Activated T-cell treated with anti-CD3 and anti-CD28 coated beads for 1 hour (primary cell): ENCODE measurements at regions not wholly inside any gene's neighbourhood (a gene's known extent, or its start where the extent isn't known, plus 50 kb on each side); places are given as distances from the start of the nearest gene placed in this dataset.
"Not testable (repeated sequence)": the region's sequence is repeated elsewhere in the genome, so short reads cannot be mapped to it uniquely, and the experiment has no call there.

Experiments used
- DNase-seq: peaks from one replicate; pipeline ENCODE4 v3.0.0-alpha.2; 2020; ENCODE audit warnings: low read depth

GRCh38 chr18:21928925-21929324, 188.3 kb downstream of the MIB1 start:
- DNase-seq: no peak

- no peak for DNase-seq
Measured at GRCh38 chr18:21930177-21930576, 189.6 kb downstream of the MIB1 start.

- DNase-seq: no peak
Measured at GRCh38 chr18:21933931-21934765, 193.6 kb downstream of the MIB1 start.

- DNase-seq: no peak
Measured at GRCh38 chr18:21934766-21935015, 194.1 kb downstream of the MIB1 start.

- no peak for DNase-seq
Measured at GRCh38 chr18:21943456-21943855, 202.9 kb downstream of the MIB1 start.

GRCh38 chr18:21949326-21950015, 208.9 kb downstream of the MIB1 start:
- no peak for DNase-seq

GRCh38 chr18:21955757-21956652, 213.4 kb upstream of the GATA6 start:
- peak; percentile 85 for DNase-seq

- no peak for DNase-seq
Measured at GRCh38 chr18:21958263-21958662, 211.1 kb upstream of the GATA6 start.

GRCh38 chr18:21958707-21959450, 210.5 kb upstream of the GATA6 start:
- no peak for DNase-seq

GRCh38 chr18:21960189-21960588, 209.2 kb upstream of the GATA6 start:
- no peak for DNase-seq

GRCh38 chr18:21963336-21963735, 206.1 kb upstream of the GATA6 start:
- no peak for DNase-seq

GRCh38 chr18:21968338-21968737, 201.1 kb upstream of the GATA6 start:
- no peak for DNase-seq

- no peak for DNase-seq
Measured at GRCh38 chr18:21972281-21972680, 197.1 kb upstream of the GATA6 start.

- DNase-seq: not testable (repeated sequence)
Measured at GRCh38 chr18:21975954-21976353, 193.4 kb upstream of the GATA6 start.

GRCh38 chr18:21978546-21979170, 190.7 kb upstream of the GATA6 start:
- DNase-seq: no peak

- DNase-seq: no peak
Measured at GRCh38 chr18:21979171-21979560, 190.2 kb upstream of the GATA6 start.

GRCh38 chr18:21979759-21980158, 189.6 kb upstream of the GATA6 start:
- DNase-seq: no peak

- no peak for DNase-seq
Measured at GRCh38 chr18:21980744-21981143, 188.6 kb upstream of the GATA6 start.

- DNase-seq: not testable (repeated sequence)
Measured at GRCh38 chr18:21981489-21981888, 187.9 kb upstream of the GATA6 start.

GRCh38 chr18:21991081-21991534, 178.3 kb upstream of the GATA6 start:
- no peak for DNase-seq

- DNase-seq: no peak
Measured at GRCh38 chr18:21991886-21992285, 177.5 kb upstream of the GATA6 start.
